Stimulated activated naive CD8-positive, alpha-beta T cell treated with anti-CD3 and anti-CD28 coated beads, Interleukin-15, amount 100 ng/mL, for 72 hours (primary cell): ENCODE measurements at regions not wholly inside any gene's neighbourhood (a gene's known extent, or its start where the extent isn't known, plus 50 kb on each side); places are given as distances from the start of the nearest gene placed in this dataset.

ENCODE experiments used
- ATAC-seq: fragments of 150-1000 bp; cut with Tn5 transposase; 2 replicates; pipeline ENCODE4 v1.10.0; 2021; ENCODE audit warnings: mild to moderate bottlenecking, moderate library complexity
- DNase-seq, 2 donors: peaks; one replicate each; pipeline ENCODE4 v3.0.0; 2021 to 2022
- H3K27ac Mint-ChIP-seq, 2 donors: one replicate each; pipeline ENCODE4 v1.8.0; 2022; ENCODE audit warnings: mild to moderate bottlenecking in 2 of 2, mixed read lengths in 2 of 2, moderate library complexity in 2 of 2
- H3K27me3 Mint-ChIP-seq: one replicate; pipeline ENCODE4 v1.8.0; 2022; ENCODE audit warnings: mixed read lengths
- H3K4me1 Mint-ChIP-seq: one replicate; pipeline ENCODE4 v1.8.0; 2022; ENCODE audit warnings: mild to moderate bottlenecking, mixed read lengths
- H3K4me3 Mint-ChIP-seq, 2 donors: one replicate each; pipeline ENCODE4 v1.8.0; 2022; ENCODE audit warnings: mild to moderate bottlenecking in 2 of 2, mixed read lengths in 2 of 2, moderate library complexity in 1 of 2
- H3K9me3 Mint-ChIP-seq, 2 donors: one replicate each; pipeline ENCODE4 v1.8.0; 2022; ENCODE audit warnings: mixed read lengths in 2 of 2

GRCh38 chr1:67522001-67522441 is 91.8 kb upstream of the SERBP1 start:
- no peak for DNase-seq
- ATAC-seq = no peak
- no peak overlapping the region for H3K4me3 Mint-ChIP-seq
- no peaks in the 10 kb centered on the region for H3K4me1 Mint-ChIP-seq
- no peak overlapping the region for H3K27ac Mint-ChIP-seq
- H3K9me3 Mint-ChIP-seq = no peaks in the 10 kb centered on the region
- H3K27me3 Mint-ChIP-seq = peaks cover 29% of the 10 kb centered on the region

- DNase-seq (no peak), ATAC-seq (no peak)
- H3K27me3 Mint-ChIP-seq = peaks cover 35% of the 10 kb centered on the region
- peak overlapping the region in 1 of 2 donors; percentile 41 for H3K27ac Mint-ChIP-seq
- no peak overlapping the region for H3K4me3 Mint-ChIP-seq
- no peaks in the 10 kb centered on the region for H3K9me3 Mint-ChIP-seq
- no peaks in the 10 kb centered on the region for H3K4me1 Mint-ChIP-seq
These were observed 92.6 kb upstream of the SERBP1 start for GRCh38 chr1:67522793-67523192.

DNA sequence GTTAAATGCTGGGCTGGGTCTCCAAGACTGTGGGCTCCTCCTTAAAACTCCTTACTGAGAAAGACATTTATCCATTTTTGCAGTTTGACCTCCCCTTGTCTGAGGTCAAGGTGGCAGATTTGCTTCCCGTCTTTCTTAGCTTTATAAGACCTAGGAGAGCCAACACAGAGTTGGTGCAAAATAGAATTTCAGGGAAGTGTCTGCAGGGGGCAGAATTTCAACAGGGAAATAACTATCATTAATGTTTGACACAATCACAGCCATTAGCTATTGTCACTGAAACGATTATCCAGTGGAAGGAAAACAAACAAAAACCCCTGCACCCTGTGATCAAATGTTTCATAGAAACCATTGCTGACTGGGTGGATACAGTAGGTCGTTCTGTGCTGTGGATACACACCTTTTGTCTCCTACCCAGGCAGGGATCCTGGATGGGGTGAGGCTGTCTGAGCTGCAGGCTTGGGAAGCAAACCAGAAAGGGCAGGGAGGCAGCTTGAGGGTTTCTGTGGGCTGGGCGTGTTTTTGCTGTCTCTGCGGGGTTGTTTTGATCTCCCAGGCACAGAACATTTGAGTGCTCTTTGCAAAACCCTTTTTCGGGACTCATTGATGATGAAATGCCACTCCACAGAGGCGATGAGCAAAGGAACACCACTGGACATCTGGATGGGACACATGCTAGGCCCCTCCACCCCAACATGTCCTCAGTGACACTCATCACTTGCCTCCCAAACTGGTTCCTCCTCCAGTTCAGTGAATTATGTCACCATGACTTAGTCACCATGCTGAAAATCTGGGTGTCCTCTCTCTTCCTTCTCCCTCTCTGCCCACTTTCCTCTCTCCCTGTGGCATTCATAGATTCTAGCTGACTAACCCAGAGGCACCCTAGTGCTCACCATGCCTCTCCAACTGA is 94.2 kb upstream of the SERBP1 start:
- Mint-ChIP-seq H3K27ac (no peak overlapping the region), H3K4me1 (no peaks in the 10 kb centered on the region), H3K4me3 (no peak overlapping the region), H3K27me3 (peaks cover 35% of the 10 kb centered on the region), H3K9me3 (no peaks in the 10 kb centered on the region)
- ATAC-seq (no peak), DNase-seq (no peak)

DNA sequence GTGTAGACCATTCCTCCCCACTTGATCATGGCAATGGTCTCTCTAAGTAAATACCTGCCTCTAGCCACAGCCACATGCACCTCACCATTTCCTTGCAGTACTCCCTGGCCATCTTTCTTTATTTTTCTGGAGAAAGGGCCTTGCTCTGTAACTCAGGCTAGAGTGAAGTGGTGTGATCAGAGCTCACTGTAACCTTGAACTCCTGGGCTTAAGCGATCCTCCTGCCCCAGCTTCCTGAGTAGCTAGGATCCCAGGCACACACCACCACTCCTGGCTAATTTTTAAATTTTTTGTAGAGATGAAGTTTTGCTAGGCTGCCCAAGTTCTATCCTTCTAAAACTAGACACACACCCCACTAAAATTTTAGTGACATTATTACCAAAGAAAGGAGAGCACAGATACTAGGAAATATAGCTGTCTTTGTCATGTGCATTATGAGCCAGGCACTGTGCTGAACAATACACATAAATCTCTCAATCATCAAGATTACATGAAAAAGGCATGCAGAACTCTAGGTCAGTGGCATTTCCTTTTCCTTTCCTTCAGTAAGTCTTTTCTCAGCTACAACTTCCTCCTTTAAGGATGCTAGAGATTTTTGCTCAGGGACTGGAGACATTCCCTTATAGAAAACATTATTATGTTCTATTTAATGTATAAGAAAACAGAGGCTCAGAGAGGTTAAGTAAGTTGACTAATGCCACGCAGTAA is 95.0 kb upstream of the SERBP1 start:
- no peak for ATAC-seq
- Mint-ChIP-seq H3K27me3 (peaks cover 35% of the 10 kb centered on the region), H3K9me3 (no peaks in the 10 kb centered on the region), H3K4me3 (no peak overlapping the region), H3K4me1 (no peaks in the 10 kb centered on the region), H3K27ac (no peak overlapping the region)
- no peak for DNase-seq

DNA sequence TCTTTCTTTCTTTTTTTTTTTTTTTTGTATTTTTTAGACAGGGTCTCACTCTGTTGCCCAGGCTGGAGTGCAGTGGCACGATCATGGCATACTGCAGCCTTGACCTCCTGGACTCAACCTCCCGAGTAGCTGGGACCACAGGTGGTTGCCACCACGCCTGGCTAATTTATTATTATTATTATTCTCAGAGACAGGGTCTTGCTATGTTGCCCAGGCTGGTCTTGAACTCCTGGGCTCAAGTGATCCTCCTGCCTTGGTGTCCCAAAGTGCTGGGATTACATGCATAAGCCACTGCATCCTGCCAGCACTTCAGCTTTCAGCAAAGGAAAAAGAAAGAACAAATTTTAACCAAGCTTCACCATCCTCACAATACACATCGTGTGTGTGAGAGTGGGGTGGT is 97.9 kb upstream of the SERBP1 start:
- DNase-seq (no peak), ATAC-seq (no peak)
- Mint-ChIP-seq H3K27me3 (peaks cover 35% of the 10 kb centered on the region), H3K4me1 (no peaks in the 10 kb centered on the region), H3K27ac (peak overlapping the region in 1 of 2 donors; percentile 57), H3K4me3 (no peak overlapping the region), H3K9me3 (peaks cover 6 to 13% of the 10 kb centered on the region in 2 donors)

DNA sequence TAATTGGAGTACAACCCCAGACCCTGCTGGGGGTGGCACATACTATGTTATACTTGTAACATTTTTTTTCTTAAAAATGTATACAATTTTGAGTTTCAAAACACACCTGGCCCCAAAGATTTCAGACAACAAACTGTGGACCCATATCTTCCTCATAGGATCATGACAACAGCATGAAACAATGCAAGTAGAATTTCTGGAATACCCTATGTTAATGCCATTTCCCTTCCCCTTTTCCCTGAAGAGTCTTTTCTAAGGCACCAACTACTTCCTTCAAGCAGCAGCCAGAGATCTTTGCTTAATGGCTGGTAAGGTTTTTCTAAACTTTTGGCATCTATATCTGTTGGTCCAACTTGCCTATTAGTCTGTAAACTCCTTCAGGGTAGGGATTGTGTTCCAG is 99.9 kb upstream of the SERBP1 start:
- ATAC-seq (no peak), DNase-seq (no peak)
- H3K27ac Mint-ChIP-seq = no peak overlapping the region
- peaks cover 19% of the 10 kb centered on the region for H3K27me3 Mint-ChIP-seq
- peaks cover 6 to 13% of the 10 kb centered on the region in 2 donors for H3K9me3 Mint-ChIP-seq
- H3K4me3 Mint-ChIP-seq = no peak overlapping the region
- no peaks in the 10 kb centered on the region for H3K4me1 Mint-ChIP-seq

- Mint-ChIP-seq H3K27me3 (no peaks in the 10 kb centered on the region), H3K4me1 (no peaks in the 10 kb centered on the region), H3K27ac (no peak overlapping the region), H3K9me3 (peaks cover 6 to 13% of the 10 kb centered on the region in 2 donors), H3K4me3 (no peak overlapping the region)
- no peak for ATAC-seq
- DNase-seq = peak in 1 of 2 donors; percentile 5
These were observed 102.4 kb upstream of the SERBP1 start for GRCh38 chr1:67532452-67533216.

GRCh38 chr1:67534627-67535065 is 104.4 kb upstream of the SERBP1 start:
- Mint-ChIP-seq H3K4me3 (no peak overlapping the region), H3K27me3 (no peaks in the 10 kb centered on the region), H3K4me1 (no peaks in the 10 kb centered on the region), H3K9me3 (peaks cover 6 to 13% of the 10 kb centered on the region in 2 donors), H3K27ac (no peak overlapping the region)
- no peak for DNase-seq
- peak; percentile 74 for ATAC-seq

GRCh38 chr1:67535474-67535873 is 105.3 kb upstream of the SERBP1 start:
- Mint-ChIP-seq H3K27ac (no peak overlapping the region), H3K4me3 (no peak overlapping the region), H3K4me1 (no peaks in the 10 kb centered on the region), H3K27me3 (no peaks in the 10 kb centered on the region), H3K9me3 (peaks cover 6 to 13% of the 10 kb centered on the region in 2 donors)
- ATAC-seq = peak; percentile 85
- DNase-seq = peak; percentile 50 to 70

GRCh38 chr1:67536957-67537666 is 106.9 kb upstream of the SERBP1 start:
- peaks cover 0 to under 1% of the 10 kb centered on the region in 2 donors for H3K9me3 Mint-ChIP-seq
- DNase-seq = no peak
- H3K27me3 Mint-ChIP-seq = no peaks in the 10 kb centered on the region
- H3K4me3 Mint-ChIP-seq = no peak overlapping the region
- no peak overlapping the region for H3K27ac Mint-ChIP-seq
- no peaks in the 10 kb centered on the region for H3K4me1 Mint-ChIP-seq
- no peak for ATAC-seq

- H3K27ac Mint-ChIP-seq = no peak overlapping the region
- DNase-seq (no peak), ATAC-seq (no peak)
- no peak overlapping the region for H3K4me3 Mint-ChIP-seq
- no peaks in the 10 kb centered on the region for H3K27me3 Mint-ChIP-seq
- H3K4me1 Mint-ChIP-seq = no peaks in the 10 kb centered on the region
- no peaks in the 10 kb centered on the region for H3K9me3 Mint-ChIP-seq
These were observed 107.4 kb upstream of the SERBP1 start for GRCh38 chr1:67537667-67538018.

DNA sequence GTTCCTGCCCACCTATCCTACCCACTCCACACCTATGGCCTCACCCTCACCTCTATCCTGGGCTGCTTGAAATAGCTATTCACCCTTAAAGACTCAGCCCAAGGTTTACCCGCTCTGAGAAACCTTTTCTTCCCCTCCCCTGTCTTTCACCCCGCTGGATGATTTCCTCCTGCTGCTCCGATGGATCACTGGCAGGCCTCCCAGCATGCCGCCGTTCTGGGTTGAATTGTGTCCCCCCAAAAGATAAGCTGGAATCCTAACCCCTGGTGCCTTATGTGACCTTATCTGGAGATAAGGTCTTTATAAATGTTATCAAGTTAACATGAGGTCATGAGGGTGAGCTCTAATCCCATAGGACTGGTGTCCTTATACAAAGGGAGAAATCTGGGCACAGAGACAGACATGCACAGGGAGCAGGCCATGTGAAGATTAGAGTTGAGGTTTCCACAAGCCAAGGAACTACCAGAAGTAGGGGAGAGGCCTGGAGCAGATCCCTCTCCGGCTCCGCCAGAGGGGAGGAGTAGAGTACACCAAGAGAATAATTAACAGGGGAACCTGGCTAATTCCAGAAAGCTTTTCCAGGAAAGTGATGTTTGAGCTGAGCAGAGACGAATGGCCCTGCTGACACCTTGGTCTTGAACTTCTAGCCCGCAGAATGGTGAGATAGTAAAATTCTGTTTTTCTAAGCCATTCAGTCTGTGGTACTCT is 110.0 kb upstream of the SERBP1 start:
- no peak for ATAC-seq
- Mint-ChIP-seq H3K27ac (no peak overlapping the region), H3K4me3 (no peak overlapping the region), H3K4me1 (no peaks in the 10 kb centered on the region), H3K9me3 (no peaks in the 10 kb centered on the region), H3K27me3 (no peaks in the 10 kb centered on the region)
- no peak for DNase-seq

DNA sequence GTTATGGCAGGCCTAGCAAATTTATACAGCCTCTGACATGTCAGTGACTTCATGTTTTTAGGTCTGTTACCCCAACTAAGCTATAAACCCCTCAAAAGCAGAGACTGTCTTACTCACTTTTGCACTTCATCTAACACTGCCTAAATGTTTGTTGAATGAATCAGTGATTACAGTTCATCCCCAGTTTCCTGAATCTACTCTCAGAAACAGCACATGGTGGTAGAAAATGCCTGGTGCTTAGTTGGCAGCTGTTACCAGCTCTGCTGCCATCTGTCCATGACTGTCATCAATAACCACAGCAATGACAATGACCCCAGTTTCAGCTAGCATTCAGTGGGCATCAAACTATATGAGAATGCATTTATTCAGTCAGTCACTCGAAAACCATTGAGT is 110.5 kb upstream of the SERBP1 start:
- Mint-ChIP-seq H3K4me3 (no peak overlapping the region), H3K4me1 (no peaks in the 10 kb centered on the region), H3K9me3 (no peaks in the 10 kb centered on the region), H3K27me3 (no peaks in the 10 kb centered on the region), H3K27ac (no peak overlapping the region)
- no peak for DNase-seq
- no peak for ATAC-seq

DNA sequence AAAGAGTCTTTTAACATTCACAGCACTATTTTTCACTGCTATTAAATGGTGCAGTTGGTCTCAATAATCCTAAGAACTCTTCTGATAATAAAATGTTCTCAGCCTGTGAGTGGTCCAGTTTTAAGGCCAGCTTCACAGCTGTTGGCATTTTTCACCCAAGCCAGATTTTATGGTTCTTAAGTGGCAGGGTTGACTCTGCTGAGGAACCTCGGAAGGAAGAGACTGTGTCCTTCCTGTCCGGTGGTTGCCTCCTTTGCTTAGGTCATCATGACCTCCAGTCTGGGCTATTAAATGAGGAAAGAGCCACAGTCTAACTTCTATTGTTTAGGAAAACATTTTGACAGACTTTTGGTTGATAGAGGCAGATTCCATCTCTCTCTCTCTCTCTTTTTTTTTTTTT is 112.5 kb upstream of the SERBP1 start:
- H3K4me3 Mint-ChIP-seq = no peak overlapping the region
- ATAC-seq (no peak), DNase-seq (no peak)
- no peaks in the 10 kb centered on the region for H3K9me3 Mint-ChIP-seq
- no peak overlapping the region for H3K27ac Mint-ChIP-seq
- no peaks in the 10 kb centered on the region for H3K27me3 Mint-ChIP-seq
- no peaks in the 10 kb centered on the region for H3K4me1 Mint-ChIP-seq

GRCh38 chr1:67544921-67545320 is 114.7 kb upstream of the SERBP1 start:
- Mint-ChIP-seq H3K4me3 (no peak overlapping the region), H3K4me1 (no peaks in the 10 kb centered on the region), H3K27ac (no peak overlapping the region), H3K9me3 (no peaks in the 10 kb centered on the region), H3K27me3 (no peaks in the 10 kb centered on the region)
- DNase-seq = no peak
- no peak for ATAC-seq
